Epithelial cell of prostate (primary cell): ENCODE measurements at regions not wholly inside any gene's neighbourhood (a gene's known extent, or its start where the extent isn't known, plus 50 kb on each side); places are given as distances from the start of the nearest gene placed in this dataset.

Experiments used
- DNase-seq: peaks from one replicate; pipeline ENCODE4 v3.0.0-alpha.2; 2011; ENCODE audit warnings: low read depth, low spot score
- H3K27ac ChIP-seq: fragments of 450-650 bp; 2 replicates; pipeline ENCODE4 v1.5.1; 2017; ENCODE audit warnings: mild to moderate bottlenecking

GRCh38 chr16:86380030-86380429 lies 130.3 kb upstream of the FOXF1 start:
- DNase-seq, result no peak
- H3K27ac ChIP-seq, result no peak overlapping the region

GRCh38 chr16:86381491-86381890 lies 128.8 kb upstream of the FOXF1 start:
- H3K27ac ChIP-seq, result no peak overlapping the region
- DNase-seq, result no peak

GRCh38 chr16:86382067-86382773 lies 128.1 kb upstream of the FOXF1 start:
- no peak for DNase-seq
- no peak overlapping the region for H3K27ac ChIP-seq

- DNase-seq, result no peak
- H3K27ac ChIP-seq, result no peak overlapping the region
These were observed 127.4 kb upstream of the FOXF1 start for GRCh38 chr16:86382774-86383407.

GRCh38 chr16:86383488-86384262 lies 126.7 kb upstream of the FOXF1 start:
- no peak for DNase-seq
- no peak overlapping the region for H3K27ac ChIP-seq

- DNase-seq, result no peak
- no peak overlapping the region for H3K27ac ChIP-seq
These were observed 126.1 kb upstream of the FOXF1 start for GRCh38 chr16:86384263-86384649.

- no peak overlapping the region for H3K27ac ChIP-seq
- no peak for DNase-seq
These were observed 125.3 kb upstream of the FOXF1 start for GRCh38 chr16:86384980-86385379.

GRCh38 chr16:86387468-86388440 lies 122.6 kb upstream of the FOXF1 start:
- no peak overlapping the region for H3K27ac ChIP-seq
- no peak for DNase-seq

- H3K27ac ChIP-seq, result no peak overlapping the region
- DNase-seq, result no peak
These were observed 121.4 kb upstream of the FOXF1 start for GRCh38 chr16:86388976-86389375.

GRCh38 chr16:86389566-86390328 lies 120.6 kb upstream of the FOXF1 start:
- DNase-seq, result no peak
- H3K27ac ChIP-seq, result no peak overlapping the region

- DNase-seq, result no peak
- no peak overlapping the region for H3K27ac ChIP-seq
These were observed 120.0 kb upstream of the FOXF1 start for GRCh38 chr16:86390335-86390734.

- DNase-seq, result no peak
- no peak overlapping the region for H3K27ac ChIP-seq
These were observed 118.8 kb upstream of the FOXF1 start for GRCh38 chr16:86391486-86391885.

- H3K27ac ChIP-seq, result no peak overlapping the region
- DNase-seq, result no peak
These were observed 118.3 kb upstream of the FOXF1 start for GRCh38 chr16:86391984-86392383.

GRCh38 chr16:86392436-86393152 lies 117.7 kb upstream of the FOXF1 start:
- no peak overlapping the region for H3K27ac ChIP-seq
- DNase-seq, result no peak

GRCh38 chr16:86393907-86394626 lies 116.3 kb upstream of the FOXF1 start:
- DNase-seq, result no peak
- no peak overlapping the region for H3K27ac ChIP-seq

- DNase-seq, result no peak
- no peak overlapping the region for H3K27ac ChIP-seq
These were observed 114.8 kb upstream of the FOXF1 start for GRCh38 chr16:86395477-86395876.

- H3K27ac ChIP-seq, result no peak overlapping the region
- no peak for DNase-seq
These were observed 113.9 kb upstream of the FOXF1 start for GRCh38 chr16:86396422-86396821.

GRCh38 chr16:86396901-86397311 lies 113.4 kb upstream of the FOXF1 start:
- no peak for DNase-seq
- no peak overlapping the region for H3K27ac ChIP-seq
